ENCODE measurements at regions not wholly inside any gene's neighbourhood (a gene's known extent, or its start where the extent isn't known, plus 50 kb on each side); places are given as distances from the start of the nearest gene placed in this dataset.

DNA sequence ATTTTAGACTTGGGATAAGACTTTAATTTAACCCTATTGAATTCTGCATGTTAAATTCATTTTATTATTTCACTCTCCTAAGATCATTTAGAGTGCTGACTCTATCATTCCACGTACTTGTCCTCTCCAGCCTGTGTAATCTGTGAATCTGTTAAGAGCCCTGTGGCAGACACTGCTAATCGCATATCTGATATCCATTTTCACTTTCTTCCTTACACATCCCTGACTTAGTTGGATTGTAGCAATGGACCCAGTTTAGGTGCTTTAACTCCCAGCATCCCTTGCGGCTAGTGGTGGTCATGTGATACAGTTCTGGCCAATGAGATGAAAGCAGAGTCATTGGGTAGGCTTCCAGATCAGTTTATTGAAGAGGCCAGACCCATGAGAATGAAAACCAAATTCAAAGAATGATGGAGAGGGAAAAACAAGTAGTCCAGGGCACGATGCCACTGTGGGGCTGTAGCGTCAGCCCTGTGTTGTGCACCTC is 57.2 kb upstream of the SOX4 start:
- TF ChIP-seq, protein P1, sequence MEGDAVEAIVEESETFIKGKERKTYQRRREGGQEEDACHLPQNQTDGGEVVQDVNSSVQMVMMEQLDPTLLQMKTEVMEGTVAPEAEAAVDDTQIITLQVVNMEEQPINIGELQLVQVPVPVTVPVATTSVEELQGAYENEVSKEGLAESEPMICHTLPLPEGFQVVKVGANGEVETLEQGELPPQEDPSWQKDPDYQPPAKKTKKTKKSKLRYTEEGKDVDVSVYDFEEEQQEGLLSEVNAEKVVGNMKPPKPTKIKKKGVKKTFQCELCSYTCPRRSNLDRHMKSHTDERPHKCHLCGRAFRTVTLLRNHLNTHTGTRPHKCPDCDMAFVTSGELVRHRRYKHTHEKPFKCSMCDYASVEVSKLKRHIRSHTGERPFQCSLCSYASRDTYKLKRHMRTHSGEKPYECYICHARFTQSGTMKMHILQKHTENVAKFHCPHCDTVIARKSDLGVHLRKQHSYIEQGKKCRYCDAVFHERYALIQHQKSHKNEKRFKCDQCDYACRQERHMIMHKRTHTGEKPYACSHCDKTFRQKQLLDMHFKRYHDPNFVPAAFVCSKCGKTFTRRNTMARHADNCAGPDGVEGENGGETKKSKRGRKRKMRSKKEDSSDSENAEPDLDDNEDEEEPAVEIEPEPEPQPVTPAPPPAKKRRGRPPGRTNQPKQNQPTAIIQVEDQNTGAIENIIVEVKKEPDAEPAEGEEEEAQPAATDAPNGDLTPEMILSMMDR (IDR thresholded peaks at IDR 0.05): no peak
- no peak for TF ChIP-seq POLR2A (IDR thresholded peaks at IDR 0.05)
- no peak for TF ChIP-seq POLR2AphosphoS5 (IDR thresholded peaks at IDR 0.05)
